Motor neuron (in vitro differentiated cells): ENCODE measurements at regions not wholly inside any gene's neighbourhood (a gene's known extent, or its start where the extent isn't known, plus 50 kb on each side); places are given as distances from the start of the nearest gene placed in this dataset.

ENCODE experiments used
- ATAC-seq, 8 experiments: fragments of 200-7000 bp; cut with Tn5 transposase; replicated peaks in 6 of 8; 2 replicates each; pipeline ENCODE4 v1.8.0; 2021; ENCODE audit warnings: mild to moderate bottlenecking in 8 of 8, moderate library complexity in 8 of 8
- H3K27ac ChIP-seq, 2 donors: fragments of 250-450 bp; sonication (Bioruptor Pico); 2 replicates each; pipeline ENCODE4 v1.9.0; 2021; ENCODE audit warnings: antibody characterized with exemption in 2 of 2, mild to moderate bottlenecking in 2 of 2, moderate library complexity in 1 of 2
- H3K4me1 ChIP-seq, 2 donors: fragments of 250-450 bp; sonication (Bioruptor Pico); replicated peaks in 1 of 2; 2 replicates each; pipeline ENCODE4 v1.6.1; 2021; ENCODE audit warnings: antibody characterized with exemption in 2 of 2, mild to moderate bottlenecking in 2 of 2, moderate library complexity in 1 of 2
- H3K4me3 ChIP-seq, 5 donors: fragments of 250-450 bp; sonication (Bioruptor Pico); 2 replicates each; pipeline ENCODE4 v1.9.0; 2021; ENCODE audit warnings: antibody characterized with exemption in 5 of 5, mild to moderate bottlenecking in 5 of 5, moderate library complexity in 4 of 5
- WGBS, 10 experiments: fragments of 450-650 bp; shearing (Covaris generic); methylation state at CpG; one replicate each; pipeline ENCODE4 v1.0.0; 2022; 5-methylcytosine and 5-hydroxymethylcytosine counted together
- in situ Hi-C, 9 experiments: fragments of 400-800 bp; cut with MboI; loops; one replicate each; pipeline ENCODE4 v1.15.0; 2021; ENCODE audit warnings: low sequenced_read_pairs in 9 of 9, low pct_unique_long_range_greater_than_20kb in 2 of 9; ENCODE audit not compliant: unreplicated experiment in 9 of 9

- peak in 3 of 8 experiments; percentile 95 to 98 (median 97) for ATAC-seq
- Histone ChIP-seq H3K4me1 (peaks cover 0 to 6% of the 10 kb centered on the region in 2 donors), H3K27ac (peak overlapping the region in 1 of 2 donors; percentile 8), H3K4me3 (no peak overlapping the region)
- 0 to 80% (median 53%) methylated on average over 3 to 5 of the region's 5 CpGs; no CpG with 5 or more reads in 6 of the 10 experiments for WGBS, 10 experiments
- in situ Hi-C loops, result no loop called here
These were observed 59.5 kb upstream of the TMEM215 start for GRCh38 chr9:32723789-32724325.

- in situ Hi-C loops, result no loop called here
- peak in 1 of 8 experiments; percentile 28 for ATAC-seq
- peaks cover 0 to 6% of the 10 kb centered on the region in 2 donors for H3K4me1 ChIP-seq
- no peak overlapping the region for H3K27ac ChIP-seq
- H3K4me3 ChIP-seq, result no peak overlapping the region
- 0 to 100% (median 70%) methylated on average over 1 to 7 of the region's 7 CpGs; no CpG with 5 or more reads in 1 of the 10 experiments for WGBS, 10 experiments
These were observed 58.1 kb upstream of the TMEM215 start for GRCh38 chr9:32725066-32725860.

GRCh38 chr9:32728181-32728580 lies 55.2 kb upstream of the TMEM215 start:
- no peak for ATAC-seq
- WGBS, 10 experiments, result 0 to 100% (median 55%) methylated on average over 1 to 3 of the region's 3 CpGs; no CpG with 5 or more reads in 1 of the 10 experiments
- H3K4me1 ChIP-seq, result peaks cover 0 to 6% of the 10 kb centered on the region in 2 donors
- in situ Hi-C loops, result no loop called here
- H3K4me3 ChIP-seq, result no peak overlapping the region
- H3K27ac ChIP-seq, result no peak overlapping the region
